Liver (tissue), 8 donors: ENCODE measurements at regions not wholly inside any gene's neighbourhood (a gene's known extent, or its start where the extent isn't known, plus 50 kb on each side); places are given as distances from the start of the nearest gene placed in this dataset.

Experiments
- DNase-seq: peaks from one replicate; pipeline ENCODE4 v3.0.0-alpha.2; 2017; ENCODE audit warnings: low spot score
- H3K27ac ChIP-seq, 2 donors: one replicate each; pipeline ENCODE4 v1.7.0; 2013; ENCODE audit warnings: inconsistent platforms in 2 of 2, low read length in 2 of 2, control low read depth in 1 of 2, low read depth in 1 of 2, mild to moderate bottlenecking in 1 of 2
- H3K27me3 ChIP-seq, 4 donors: one replicate each; pipeline versions ENCODE4 v1.6.1 to v1.7.0; 2013; ENCODE audit warnings: low read length in 3 of 4, inconsistent platforms in 1 of 4, mild to moderate bottlenecking in 1 of 4, moderate library complexity in 1 of 4; ENCODE audit not compliant: control insufficient read depth in 4 of 4, insufficient read depth in 4 of 4
- H3K36me3 ChIP-seq, 4 donors: one replicate each; pipeline versions ENCODE4 v1.6.1 to v1.7.0; 2013; ENCODE audit warnings: low read length in 3 of 4, mild to moderate bottlenecking in 3 of 4, low read depth in 1 of 4, moderate library complexity in 1 of 4; ENCODE audit not compliant: control insufficient read depth in 4 of 4, insufficient read depth in 3 of 4
- H3K4me1 ChIP-seq, 4 donors: one replicate each; pipeline versions ENCODE4 v1.6.1 to v1.7.0; 2013; ENCODE audit warnings: low read length in 3 of 4, mild to moderate bottlenecking in 3 of 4, moderate library complexity in 1 of 4; ENCODE audit not compliant: control insufficient read depth in 4 of 4, insufficient read depth in 4 of 4
- H3K4me3 ChIP-seq, 3 donors: one replicate each; pipeline versions ENCODE4 v1.6.1 to v1.7.0; 2013; ENCODE audit warnings: low read length in 3 of 3, control low read depth in 1 of 3, low read depth in 1 of 3, mild to moderate bottlenecking in 1 of 3
- H3K9ac ChIP-seq, 2 donors: one replicate each; pipeline ENCODE4 v1.7.0; 2013; ENCODE audit warnings: low read length in 2 of 2, mild to moderate bottlenecking in 2 of 2, moderate library complexity in 2 of 2, control low read depth in 1 of 2, low read depth in 1 of 2
- H3K9me3 ChIP-seq, 4 donors: one replicate each; pipeline versions ENCODE4 v1.6.1 to v1.7.0; 2013; ENCODE audit warnings: low read length in 3 of 4; ENCODE audit not compliant: control insufficient read depth in 4 of 4
- FOXA2 ChIP-seq: IDR thresholded peaks from 2 replicates; pipeline ENCODE4 v1.6.1; 2016; ENCODE audit warnings: antibody characterized with exemption
- GABPA ChIP-seq, 2 donors: IDR thresholded peaks in 1 of 2; conservative IDR thresholded peaks in 1 of 2; 2 replicates each; pipeline ENCODE4 v1.6.1; 2016; ENCODE audit warnings: antibody characterized with exemption in 2 of 2, mild to moderate bottlenecking in 1 of 2, moderate library complexity in 1 of 2
- HNF4A ChIP-seq, 2 donors: conservative IDR thresholded peaks; 2 replicates each; pipeline ENCODE4 v1.6.1; 2016; ENCODE audit warnings: antibody characterized with exemption in 2 of 2, mild to moderate bottlenecking in 2 of 2
- JUND ChIP-seq, 2 donors: IDR thresholded peaks; 2 replicates each; pipeline ENCODE4 v1.6.1; 2016; ENCODE audit warnings: antibody characterized with exemption in 2 of 2
- RAD21 ChIP-seq, 2 donors: IDR thresholded peaks; 2 replicates each; pipeline ENCODE4 v1.6.1; 2016; ENCODE audit warnings: antibody characterized with exemption in 2 of 2, mild to moderate bottlenecking in 2 of 2
- RXRA ChIP-seq, 2 donors: IDR thresholded peaks; 2 replicates each; pipeline ENCODE4 v1.6.1; 2017 to 2018; ENCODE audit warnings: antibody characterized with exemption in 2 of 2, mild to moderate bottlenecking in 1 of 2
- SP1 ChIP-seq: IDR thresholded peaks from 2 replicates; pipeline ENCODE4 v1.6.1; 2018; ENCODE audit warnings: antibody characterized with exemption, mild to moderate bottlenecking
- TAF1 ChIP-seq: conservative IDR thresholded peaks from 2 replicates; pipeline ENCODE4 v1.6.1; 2016; ENCODE audit warnings: antibody characterized with exemption, mild to moderate bottlenecking
- WGBS: extraction: QIAGEN DNeasy Blood & Tissue Kit; methylation state at CpG from one replicate; pipeline ENCODE4 v1.1.7; 2013; 5-methylcytosine and 5-hydroxymethylcytosine counted together
- TF ChIP-seq, protein P1 (sequence below): IDR thresholded peaks from 2 replicates; pipeline ENCODE4 v1.6.1; 2016; ENCODE audit warnings: antibody characterized with exemption, mild to moderate bottlenecking
- TF ChIP-seq, protein P2 (sequence below): IDR thresholded peaks from 2 replicates; pipeline ENCODE4 v1.6.1; 2016; ENCODE audit warnings: antibody characterized with exemption
- TF ChIP-seq, protein P3 (sequence below): fragments of 150-350 bp; IDR thresholded peaks from 2 replicates; pipeline ENCODE4 v1.5.1; 2017; ENCODE audit warnings: improper control_type of control experiment, low read depth, low read length; ENCODE audit not compliant: missing input control
- TF ChIP-seq, protein P4 (sequence below): IDR thresholded peaks from 2 replicates; pipeline ENCODE4 v1.6.1; 2016; ENCODE audit warnings: antibody characterized with exemption
- TF ChIP-seq, protein P5 (sequence below): IDR thresholded peaks from 2 replicates; pipeline ENCODE4 v1.6.1; 2016; ENCODE audit warnings: antibody characterized with exemption
- donor health status: healthy.
- donor health status: healthy.
- donor health status: healthy.
- donor health status: healthy.
- donor health status: healthy.

DNA sequence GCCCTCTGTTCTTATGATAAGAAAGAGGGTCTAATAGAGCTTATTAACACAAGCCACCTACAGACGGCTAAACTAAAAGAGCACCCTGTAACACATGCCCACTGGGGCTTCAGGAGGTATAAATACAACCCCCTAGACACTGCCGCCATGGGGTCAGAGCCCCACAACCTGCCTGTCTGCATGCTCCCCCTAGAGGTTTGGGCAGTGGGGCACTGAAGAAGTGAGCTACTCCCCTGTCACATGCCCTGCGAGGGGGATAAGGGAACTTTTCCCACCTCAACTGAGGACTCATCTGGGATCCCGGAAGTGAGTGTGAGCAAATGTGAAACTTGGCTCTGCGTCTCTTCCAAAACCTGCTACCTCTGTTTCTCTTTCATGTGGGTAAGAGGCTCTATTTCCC is 334.5 kb downstream of the ADAM29 start:
- Histone ChIP-seq H3K4me1 (no peaks in the 10 kb centered on the region), H3K36me3 (no peaks in the 10 kb centered on the region), H3K9me3 (peaks cover 0 to 2% (median 0%) of the 10 kb centered on the region in 4 donors), H3K4me3 (no peak overlapping the region), H3K9ac (no peak overlapping the region), H3K27me3 (no peaks in the 10 kb centered on the region), H3K27ac (no peak overlapping the region)
- 85% methylated on average over 5 of the region's 5 CpGs for WGBS
- no peak for TF ChIP-seq JUND (IDR thresholded peaks at IDR 0.05)
- no peak for TF ChIP-seq GABPA (IDR thresholded peaks at IDR 0.05 in 1 of 2, conservative IDR thresholded peaks at IDR 0.05 in 1 of 2)
- TF ChIP-seq, protein P1, sequence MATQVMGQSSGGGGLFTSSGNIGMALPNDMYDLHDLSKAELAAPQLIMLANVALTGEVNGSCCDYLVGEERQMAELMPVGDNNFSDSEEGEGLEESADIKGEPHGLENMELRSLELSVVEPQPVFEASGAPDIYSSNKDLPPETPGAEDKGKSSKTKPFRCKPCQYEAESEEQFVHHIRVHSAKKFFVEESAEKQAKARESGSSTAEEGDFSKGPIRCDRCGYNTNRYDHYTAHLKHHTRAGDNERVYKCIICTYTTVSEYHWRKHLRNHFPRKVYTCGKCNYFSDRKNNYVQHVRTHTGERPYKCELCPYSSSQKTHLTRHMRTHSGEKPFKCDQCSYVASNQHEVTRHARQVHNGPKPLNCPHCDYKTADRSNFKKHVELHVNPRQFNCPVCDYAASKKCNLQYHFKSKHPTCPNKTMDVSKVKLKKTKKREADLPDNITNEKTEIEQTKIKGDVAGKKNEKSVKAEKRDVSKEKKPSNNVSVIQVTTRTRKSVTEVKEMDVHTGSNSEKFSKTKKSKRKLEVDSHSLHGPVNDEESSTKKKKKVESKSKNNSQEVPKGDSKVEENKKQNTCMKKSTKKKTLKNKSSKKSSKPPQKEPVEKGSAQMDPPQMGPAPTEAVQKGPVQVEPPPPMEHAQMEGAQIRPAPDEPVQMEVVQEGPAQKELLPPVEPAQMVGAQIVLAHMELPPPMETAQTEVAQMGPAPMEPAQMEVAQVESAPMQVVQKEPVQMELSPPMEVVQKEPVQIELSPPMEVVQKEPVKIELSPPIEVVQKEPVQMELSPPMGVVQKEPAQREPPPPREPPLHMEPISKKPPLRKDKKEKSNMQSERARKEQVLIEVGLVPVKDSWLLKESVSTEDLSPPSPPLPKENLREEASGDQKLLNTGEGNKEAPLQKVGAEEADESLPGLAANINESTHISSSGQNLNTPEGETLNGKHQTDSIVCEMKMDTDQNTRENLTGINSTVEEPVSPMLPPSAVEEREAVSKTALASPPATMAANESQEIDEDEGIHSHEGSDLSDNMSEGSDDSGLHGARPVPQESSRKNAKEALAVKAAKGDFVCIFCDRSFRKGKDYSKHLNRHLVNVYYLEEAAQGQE = no peak
- TF ChIP-seq, protein P2, sequence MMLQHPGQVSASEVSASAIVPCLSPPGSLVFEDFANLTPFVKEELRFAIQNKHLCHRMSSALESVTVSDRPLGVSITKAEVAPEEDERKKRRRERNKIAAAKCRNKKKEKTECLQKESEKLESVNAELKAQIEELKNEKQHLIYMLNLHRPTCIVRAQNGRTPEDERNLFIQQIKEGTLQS = no peak
- TF ChIP-seq RXRA (IDR thresholded peaks at IDR 0.05) = no peak
- TF ChIP-seq HNF4A (conservative IDR thresholded peaks at IDR 0.05) = no peak
- no peak for TF ChIP-seq TAF1
- TF ChIP-seq SP1 = no peak
- TF ChIP-seq, protein P3, sequence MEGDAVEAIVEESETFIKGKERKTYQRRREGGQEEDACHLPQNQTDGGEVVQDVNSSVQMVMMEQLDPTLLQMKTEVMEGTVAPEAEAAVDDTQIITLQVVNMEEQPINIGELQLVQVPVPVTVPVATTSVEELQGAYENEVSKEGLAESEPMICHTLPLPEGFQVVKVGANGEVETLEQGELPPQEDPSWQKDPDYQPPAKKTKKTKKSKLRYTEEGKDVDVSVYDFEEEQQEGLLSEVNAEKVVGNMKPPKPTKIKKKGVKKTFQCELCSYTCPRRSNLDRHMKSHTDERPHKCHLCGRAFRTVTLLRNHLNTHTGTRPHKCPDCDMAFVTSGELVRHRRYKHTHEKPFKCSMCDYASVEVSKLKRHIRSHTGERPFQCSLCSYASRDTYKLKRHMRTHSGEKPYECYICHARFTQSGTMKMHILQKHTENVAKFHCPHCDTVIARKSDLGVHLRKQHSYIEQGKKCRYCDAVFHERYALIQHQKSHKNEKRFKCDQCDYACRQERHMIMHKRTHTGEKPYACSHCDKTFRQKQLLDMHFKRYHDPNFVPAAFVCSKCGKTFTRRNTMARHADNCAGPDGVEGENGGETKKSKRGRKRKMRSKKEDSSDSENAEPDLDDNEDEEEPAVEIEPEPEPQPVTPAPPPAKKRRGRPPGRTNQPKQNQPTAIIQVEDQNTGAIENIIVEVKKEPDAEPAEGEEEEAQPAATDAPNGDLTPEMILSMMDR = no peak
- TF ChIP-seq, protein P4, sequence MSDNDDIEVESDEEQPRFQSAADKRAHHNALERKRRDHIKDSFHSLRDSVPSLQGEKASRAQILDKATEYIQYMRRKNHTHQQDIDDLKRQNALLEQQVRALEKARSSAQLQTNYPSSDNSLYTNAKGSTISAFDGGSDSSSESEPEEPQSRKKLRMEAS = no peak
- TF ChIP-seq, protein P5, sequence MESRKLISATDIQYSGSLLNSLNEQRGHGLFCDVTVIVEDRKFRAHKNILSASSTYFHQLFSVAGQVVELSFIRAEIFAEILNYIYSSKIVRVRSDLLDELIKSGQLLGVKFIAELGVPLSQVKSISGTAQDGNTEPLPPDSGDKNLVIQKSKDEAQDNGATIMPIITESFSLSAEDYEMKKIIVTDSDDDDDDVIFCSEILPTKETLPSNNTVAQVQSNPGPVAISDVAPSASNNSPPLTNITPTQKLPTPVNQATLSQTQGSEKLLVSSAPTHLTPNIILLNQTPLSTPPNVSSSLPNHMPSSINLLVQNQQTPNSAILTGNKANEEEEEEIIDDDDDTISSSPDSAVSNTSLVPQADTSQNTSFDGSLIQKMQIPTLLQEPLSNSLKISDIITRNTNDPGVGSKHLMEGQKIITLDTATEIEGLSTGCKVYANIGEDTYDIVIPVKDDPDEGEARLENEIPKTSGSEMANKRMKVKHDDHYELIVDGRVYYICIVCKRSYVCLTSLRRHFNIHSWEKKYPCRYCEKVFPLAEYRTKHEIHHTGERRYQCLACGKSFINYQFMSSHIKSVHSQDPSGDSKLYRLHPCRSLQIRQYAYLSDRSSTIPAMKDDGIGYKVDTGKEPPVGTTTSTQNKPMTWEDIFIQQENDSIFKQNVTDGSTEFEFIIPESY = no peak
- no peak for DNase-seq

DNA sequence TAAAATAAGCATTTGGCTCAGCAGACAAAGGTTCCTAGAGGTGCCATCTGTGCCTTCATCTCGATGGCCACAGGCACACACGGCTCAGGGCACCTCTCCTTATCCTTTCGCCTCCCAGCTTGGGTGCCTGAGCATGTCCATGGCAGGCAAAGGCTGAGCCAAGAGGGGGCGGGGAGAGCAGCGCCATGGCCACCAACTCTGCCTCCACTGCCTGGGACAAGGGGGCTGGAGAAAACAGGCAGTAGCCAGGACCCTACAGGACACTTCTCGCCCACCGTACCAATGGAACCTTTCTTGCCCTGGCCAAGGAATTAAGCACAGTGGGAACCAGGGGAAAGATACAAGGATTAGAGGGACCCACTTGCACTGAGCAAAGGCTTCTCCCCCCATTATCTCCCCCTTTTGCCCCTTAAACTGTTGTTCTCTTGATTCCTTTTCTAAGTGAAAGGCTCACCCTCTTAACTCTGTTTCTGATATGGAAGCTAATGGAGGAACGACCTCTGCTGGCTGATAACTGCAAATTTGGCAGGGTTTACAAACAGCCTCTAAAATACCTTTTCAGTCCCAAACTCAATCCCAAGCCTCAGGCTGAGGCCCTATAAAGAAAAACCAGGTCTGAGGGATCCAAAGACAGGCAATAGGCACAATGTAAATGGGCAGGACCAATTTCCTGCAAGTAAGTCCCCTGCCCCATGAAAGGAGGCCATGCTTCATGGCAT is 335.2 kb downstream of the ADAM29 start:
- DNase-seq = no peak
- Histone ChIP-seq H3K4me3 (no peak overlapping the region), H3K36me3 (no peaks in the 10 kb centered on the region), H3K27me3 (no peaks in the 10 kb centered on the region), H3K9me3 (peaks cover 0 to 2% (median 0%) of the 10 kb centered on the region in 4 donors), H3K27ac (no peak overlapping the region), H3K4me1 (no peaks in the 10 kb centered on the region), H3K9ac (no peak overlapping the region)
- TF ChIP-seq RAD21 (IDR thresholded peaks at IDR 0.05) = peak; percentile 19 to 21
- TF ChIP-seq FOXA2 = no peak
- 76% methylated on average over 8 of the region's 8 CpGs for WGBS
